ENCODE measurements at regions not wholly inside any gene's neighbourhood (a gene's known extent, or its start where the extent isn't known, plus 50 kb on each side); places are given as distances from the start of the nearest gene placed in this dataset.

DNA sequence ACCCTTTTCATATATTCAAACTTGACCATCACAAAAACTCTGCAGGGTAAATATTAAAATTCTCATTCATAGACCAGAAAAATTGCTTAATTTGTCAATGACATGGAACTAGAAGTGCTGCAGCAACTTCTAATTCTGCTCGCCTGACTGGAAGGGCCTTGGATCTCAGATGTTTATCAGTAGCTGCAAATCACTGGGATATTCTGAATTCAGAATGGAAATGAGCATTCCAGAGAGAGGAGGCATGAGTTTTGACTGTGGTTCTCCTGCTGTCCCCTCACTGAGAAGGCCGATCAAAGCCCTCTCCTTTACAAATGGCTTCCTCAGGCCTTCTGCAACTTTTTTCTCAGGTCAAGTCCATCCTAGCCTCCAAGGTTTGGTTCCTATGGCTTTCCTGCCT is 171.3 kb upstream of the FAM78B start:
- no peak for ATAC-seq
- Histone ChIP-seq H3K27me3 (ENCODE audit: control insufficient read depth in 1 of 2, insufficient read depth in 2 of 2, low read length in 2 of 2) (no peaks in the 10 kb centered on the region; a peak in 1 of 5 replicates), H3K79me2 (ENCODE audit: insufficient read depth, low read length) (no peaks in the 10 kb centered on the region), H3K36me3 (replicated peaks in 1 of 2; ENCODE audit: control insufficient read depth in 1 of 2, insufficient read depth in 2 of 2, low read length in 2 of 2) (no peaks in the 10 kb centered on the region), H3K4me2 (ENCODE audit: low read depth, low read length) (no peak overlapping the region), H3K4me3 (replicated peaks in 1 of 3; ENCODE audit: insufficient read depth in 1 of 3, low read depth in 2 of 3, low read length in 3 of 3) (no peak overlapping the region), H3K4me1 (ENCODE audit: insufficient read depth, low read length) (no peaks in the 10 kb centered on the region), H3K27ac (ENCODE audit: extremely low read length, insufficient read depth, low read length) (no peak overlapping the region), H3K9me3 (ENCODE audit: low read length) (no peaks in the 10 kb centered on the region), H4K20me1 (ENCODE audit: insufficient read depth, low read length) (no peaks in the 10 kb centered on the region), H3K9ac (ENCODE audit: insufficient read depth, low read depth, low read length) (no peak overlapping the region), H2AFZ (ENCODE audit: low read length) (no peak overlapping the region)
- POLR2A ChIA-PET: no interaction called here
- CTCF ChIA-PET (ENCODE audit: low intra/inter-chr PET ratio, low total read pairs): no interaction called here
- intact Hi-C loops (cut with micrococcal nuclease; ENCODE audit: unreplicated experiment) (no loop called here), in situ Hi-C loops (cut with HindIII; ENCODE audit: extremely low pct_ligation_motif_present, low pct_unique_long_range_greater_than_20kb) (no loop called here)
- BruUV-seq (replicated peaks): no TSS peak
- no peak for FAIRE-seq
- 16% methylated on average over 2 of the region's 2 CpGs for WGBS (ENCODE audit: low lambda C conversion rate)
- TF ChIP-seq BRD4 (CRISPR knock-in tag; IDR thresholded peaks at IDR 0.05) (no peak), KMT2B (CRISPR knock-in tag; IDR thresholded peaks at IDR 0.05) (no peak), KAT8 (CRISPR knock-in tag; IDR thresholded peaks at IDR 0.05) (no peak), TSC22D2 (CRISPR knock-in tag; IDR thresholded peaks at IDR 0.05; ENCODE audit: borderline replicate concordance) (no peak), MED13 (CRISPR knock-in tag; IDR thresholded peaks at IDR 0.05) (no peak), ZNF296 (CRISPR knock-in tag; conservative IDR thresholded peaks at IDR 0.05) (no peak), FIP1L1 (IDR thresholded peaks at IDR 0.05; ENCODE audit: borderline replicate concordance, insufficient read depth, low read depth, low read length) (no peak), NFIB (CRISPR knock-in tag; IDR thresholded peaks at IDR 0.05; ENCODE audit: borderline replicate concordance) (no peak), GLI4 (CRISPR knock-in tag; IDR thresholded peaks at IDR 0.05; ENCODE audit: borderline replicate concordance) (no peak), ZKSCAN5 (CRISPR knock-in tag; IDR thresholded peaks at IDR 0.05) (no peak), ZNF816 (CRISPR knock-in tag; IDR thresholded peaks at IDR 0.05; ENCODE audit: borderline replicate concordance) (no peak), ZFP90 (CRISPR knock-in tag; IDR thresholded peaks at IDR 0.05; ENCODE audit: borderline replicate concordance) (no peak), UBTF (CRISPR knock-in tag; IDR thresholded peaks at IDR 0.05) (no peak), KAT7 (CRISPR knock-in tag; IDR thresholded peaks at IDR 0.05; ENCODE audit: borderline replicate concordance) (no peak), KDM5B (CRISPR knock-in tag; IDR thresholded peaks at IDR 0.05; ENCODE audit: borderline replicate concordance) (no peak)
- TF ChIP-seq, protein P1, sequence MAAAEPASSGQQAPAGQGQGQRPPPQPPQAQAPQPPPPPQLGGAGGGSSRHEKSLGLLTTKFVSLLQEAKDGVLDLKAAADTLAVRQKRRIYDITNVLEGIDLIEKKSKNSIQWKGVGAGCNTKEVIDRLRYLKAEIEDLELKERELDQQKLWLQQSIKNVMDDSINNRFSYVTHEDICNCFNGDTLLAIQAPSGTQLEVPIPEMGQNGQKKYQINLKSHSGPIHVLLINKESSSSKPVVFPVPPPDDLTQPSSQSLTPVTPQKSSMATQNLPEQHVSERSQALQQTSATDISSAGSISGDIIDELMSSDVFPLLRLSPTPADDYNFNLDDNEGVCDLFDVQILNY (CRISPR knock-in tag; conservative IDR thresholded peaks at IDR 0.05): no peak
- DNase-seq (ENCODE audit: low spot score): no peak

All from HepG2 (cell line).